HG03439 (cell line): ENCODE measurements at regions not wholly inside any gene's neighbourhood (a gene's known extent, or its start where the extent isn't known, plus 50 kb on each side); places are given as distances from the start of the nearest gene placed in this dataset.

Source experiments
- ATAC-seq: cut with Tn5 transposase; IDR thresholded peaks from one replicate; pipeline ENCODE4 v1.9.1; 2021; ENCODE audit warnings: mild to moderate bottlenecking, moderate library complexity; ENCODE audit not compliant: unreplicated experiment

DNA sequence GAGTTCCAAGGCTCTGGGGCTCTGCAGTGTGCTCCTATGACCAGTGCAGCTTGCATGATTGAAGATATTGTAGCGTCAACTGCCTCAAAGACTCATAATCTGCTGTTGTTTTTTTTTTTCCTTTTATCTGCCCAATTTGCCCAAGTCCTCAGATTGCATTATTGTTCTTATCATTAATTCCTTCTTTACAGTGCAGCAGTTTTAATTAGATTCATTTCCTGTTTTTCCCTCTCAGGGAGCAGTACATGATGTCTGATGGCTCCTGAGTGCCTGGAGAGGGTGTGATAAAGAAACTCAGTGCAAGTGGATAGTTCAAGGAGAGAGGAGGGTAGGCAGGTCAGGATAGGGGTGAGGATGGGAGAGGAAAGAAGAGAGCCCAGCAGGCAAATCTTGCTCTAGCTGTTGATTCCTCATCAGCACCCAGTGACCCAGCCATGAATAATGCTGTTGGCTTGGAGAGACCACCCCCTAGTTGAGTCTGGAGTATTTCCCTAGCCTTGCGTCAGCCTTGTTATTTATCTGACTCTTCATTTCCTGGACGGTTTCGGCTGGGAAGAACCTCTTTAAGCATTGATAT, 219.6 kb upstream of the SESN3 start:
- ATAC-seq: no peak

GRCh38 chr11:95445746-95446333, 214.8 kb upstream of the SESN3 start:
- no peak for ATAC-seq

- no peak for ATAC-seq
Observed at GRCh38 chr11:95444309-95445241, 213.6 kb upstream of the SESN3 start.

DNA sequence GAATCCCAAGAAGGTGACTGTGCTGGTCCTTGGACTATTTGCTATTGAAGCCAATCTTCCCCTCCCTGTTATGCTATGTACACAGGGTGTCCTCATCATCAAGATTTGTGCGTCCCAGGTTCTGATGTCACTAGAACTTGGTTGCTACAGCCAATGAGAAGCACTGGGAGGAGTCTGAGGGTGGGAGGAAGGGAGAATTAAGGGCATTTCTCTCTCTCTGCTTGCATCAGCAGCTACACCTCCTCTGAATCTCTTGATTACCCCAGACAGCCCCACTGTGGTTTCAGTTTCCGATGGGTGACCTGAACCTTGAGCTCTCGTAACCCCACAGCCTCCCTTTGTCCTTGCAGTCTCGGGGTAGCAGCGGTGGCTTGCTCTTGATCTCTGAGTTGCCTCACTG, 212.4 kb upstream of the SESN3 start:
- ATAC-seq: no peak

DNA sequence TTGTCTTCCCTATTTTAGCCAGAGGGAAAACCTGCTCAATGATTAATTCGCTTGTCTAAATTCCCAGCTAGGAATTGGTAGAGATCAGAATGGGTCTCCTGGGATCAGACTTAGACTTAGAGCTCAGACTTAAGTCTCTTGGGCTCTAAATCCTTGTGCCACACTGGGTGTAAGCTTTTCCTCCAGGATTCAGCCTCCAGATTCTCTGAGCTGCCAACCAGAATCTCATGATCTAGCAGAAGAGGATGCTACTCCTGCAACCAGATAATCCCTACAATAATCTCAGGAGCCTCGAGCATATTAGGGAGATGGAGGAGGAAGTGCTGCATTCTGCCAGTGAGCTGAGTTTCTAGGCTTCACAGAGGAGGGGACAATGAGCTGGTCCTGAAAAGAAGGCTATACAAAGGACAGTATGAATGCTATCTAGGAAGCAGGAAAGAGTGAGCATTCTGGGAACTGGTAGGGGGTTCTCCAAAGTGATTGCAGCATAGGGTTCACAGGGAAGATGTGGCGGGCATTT, 211.6 kb upstream of the SESN3 start:
- no peak for ATAC-seq

GRCh38 chr11:95435628-95436353, 204.8 kb upstream of the SESN3 start:
- no peak for ATAC-seq

DNA sequence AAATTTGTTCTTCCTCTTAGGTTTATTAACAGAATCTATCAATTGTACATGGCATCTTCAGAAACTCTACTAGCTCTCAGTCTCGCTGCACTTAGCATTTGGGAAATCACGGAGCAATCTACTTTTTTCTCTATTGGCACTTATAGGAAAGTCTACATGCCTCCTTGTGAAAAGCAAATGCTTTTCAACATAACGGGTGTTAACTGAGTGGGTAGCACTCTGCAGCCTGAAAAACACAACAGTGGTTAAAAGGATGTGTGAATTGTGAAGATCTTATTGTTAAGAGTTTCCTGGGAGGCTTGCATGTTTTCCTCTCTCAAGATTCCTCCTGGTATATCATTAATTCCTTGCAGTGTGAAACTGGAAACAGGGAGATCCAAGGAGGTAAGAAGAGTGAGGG, 204.2 kb upstream of the SESN3 start:
- ATAC-seq: no peak

DNA sequence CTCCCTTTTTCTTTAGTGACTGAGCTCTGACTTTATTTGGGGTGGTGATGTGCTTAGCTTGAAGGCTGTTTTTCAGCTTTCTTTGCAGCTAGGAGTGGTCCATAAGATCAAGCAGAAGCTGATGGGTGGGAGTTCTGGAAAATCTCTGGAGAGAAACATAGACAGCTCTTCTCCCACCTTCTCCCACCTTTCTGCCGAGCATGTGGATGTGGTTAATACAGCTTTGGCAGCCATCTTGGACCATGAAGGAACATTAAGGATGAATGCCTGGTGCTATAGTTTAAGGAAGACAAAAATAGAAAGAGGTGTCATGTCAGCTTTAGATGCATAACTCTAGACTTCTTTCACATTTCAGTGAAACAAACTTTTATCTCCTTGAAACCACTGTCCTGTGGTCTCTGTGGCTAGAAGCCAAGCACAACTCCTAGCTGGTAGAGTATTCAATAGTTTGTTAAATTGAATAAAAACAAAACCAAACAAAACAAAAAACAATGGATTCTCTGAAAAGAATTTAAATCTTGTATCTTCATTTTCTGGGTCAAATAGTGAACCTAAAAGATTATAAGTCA, 203.6 kb upstream of the SESN3 start:
- ATAC-seq: no peak

DNA sequence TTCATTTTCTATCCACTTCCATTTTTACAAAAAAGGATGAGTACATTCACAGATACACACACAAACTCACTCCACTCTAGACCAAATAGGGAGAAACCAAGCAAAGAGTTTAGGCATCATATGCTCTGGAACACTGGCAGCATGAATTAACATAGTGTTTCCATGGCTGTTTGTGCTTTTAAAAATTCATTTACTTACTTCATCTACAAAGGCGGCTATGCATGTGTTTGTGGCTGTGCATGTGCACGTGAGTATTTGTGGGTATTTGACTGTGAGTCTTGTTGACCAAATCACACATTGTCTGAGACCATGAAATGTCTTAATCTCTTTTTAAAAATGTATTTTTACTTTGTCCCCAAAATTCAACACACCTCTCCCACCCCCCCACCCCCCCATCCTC, 203.0 kb upstream of the SESN3 start:
- ATAC-seq: no peak

DNA sequence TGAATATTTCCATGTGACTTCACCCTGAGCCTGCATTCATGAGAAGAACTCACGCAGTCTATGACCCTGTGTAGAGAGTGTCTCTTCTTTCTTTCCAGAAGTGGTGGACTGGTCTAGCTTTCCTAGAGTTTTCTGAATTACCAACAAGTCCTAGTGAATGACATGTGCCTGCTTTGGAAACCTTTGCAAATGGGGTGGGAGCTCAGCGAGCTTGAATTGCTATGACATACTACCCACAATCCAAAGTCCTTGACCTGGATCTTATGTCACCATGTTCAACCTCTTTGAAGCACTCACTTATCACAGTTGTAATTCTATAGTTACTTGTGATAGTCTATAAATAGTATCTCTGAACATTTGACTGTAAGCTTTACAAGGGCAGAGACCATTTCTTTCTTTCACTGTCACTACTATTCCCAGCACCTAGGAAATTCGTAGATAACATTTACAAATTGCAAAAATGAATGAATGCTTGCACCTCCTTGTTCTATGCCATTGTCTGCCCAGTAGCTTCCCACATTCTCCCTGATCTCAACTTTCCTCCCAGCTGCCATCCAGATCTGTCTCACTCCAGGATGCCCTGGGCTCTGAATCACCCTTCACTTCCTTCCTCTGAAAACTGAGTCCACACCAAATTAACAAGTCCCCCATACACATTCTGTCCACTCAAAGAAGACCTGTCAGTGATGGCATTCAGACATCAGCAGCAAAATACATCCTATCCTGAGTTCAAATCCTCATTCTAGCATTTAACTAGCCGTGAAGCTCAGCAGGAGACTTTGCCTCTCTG, 201.9 kb upstream of the SESN3 start:
- no peak for ATAC-seq

DNA sequence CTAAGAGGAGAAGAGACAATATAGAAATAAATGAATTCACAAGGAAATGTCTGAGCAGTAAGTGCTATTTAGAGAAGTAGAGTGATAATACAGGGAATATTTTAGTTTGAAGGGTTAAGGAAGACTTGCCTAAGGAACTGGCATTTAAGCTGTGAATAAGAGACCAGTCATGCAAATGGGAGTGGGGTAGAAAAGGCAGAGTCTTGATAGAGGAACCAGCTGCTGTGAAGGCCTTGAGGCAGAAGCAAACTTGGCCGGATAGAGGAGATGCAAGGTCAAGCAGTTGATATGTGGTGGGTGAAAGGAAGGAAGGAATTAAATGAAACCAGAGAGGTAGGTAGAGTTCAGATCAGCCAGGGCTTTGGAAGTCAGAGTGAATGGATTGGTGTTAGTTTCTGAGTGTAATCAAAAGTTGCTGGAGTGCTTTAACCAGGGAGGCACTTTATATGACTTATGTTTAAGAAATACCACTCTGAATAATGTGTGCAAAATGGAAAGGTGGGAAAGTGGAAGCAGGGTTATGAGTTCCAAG, 198.4 kb upstream of the SESN3 start:
- ATAC-seq: no peak

DNA sequence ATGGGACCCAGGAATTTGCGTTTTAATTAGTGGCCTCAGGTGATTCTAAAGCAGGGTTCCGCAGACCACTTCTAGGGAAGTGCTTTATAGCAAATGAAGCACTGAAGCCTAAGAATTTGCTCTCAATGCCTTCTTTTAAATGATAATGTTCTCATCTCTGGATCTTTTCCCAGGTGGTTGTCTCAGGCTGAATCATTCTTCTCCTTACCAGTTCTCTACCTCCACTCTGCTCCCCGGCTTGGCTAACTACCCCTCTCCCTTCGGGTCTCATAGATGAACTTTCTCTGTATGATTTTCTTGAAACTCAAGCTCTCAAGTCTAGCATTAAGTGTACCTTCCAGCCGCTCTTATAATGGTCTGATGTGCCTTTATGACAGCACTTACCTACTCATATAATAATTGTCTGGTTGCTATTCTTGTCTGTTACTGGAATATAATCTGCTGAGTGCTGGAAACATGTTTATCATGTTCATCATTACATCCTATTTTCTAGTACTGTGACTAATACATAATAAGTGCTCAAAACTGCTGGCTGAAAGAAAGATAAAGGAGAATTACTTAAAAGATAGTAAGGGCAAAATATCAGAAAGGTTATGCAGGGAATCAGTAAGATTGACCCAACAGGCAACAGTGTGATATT, 195.9 kb upstream of the SESN3 start:
- ATAC-seq: no peak

DNA sequence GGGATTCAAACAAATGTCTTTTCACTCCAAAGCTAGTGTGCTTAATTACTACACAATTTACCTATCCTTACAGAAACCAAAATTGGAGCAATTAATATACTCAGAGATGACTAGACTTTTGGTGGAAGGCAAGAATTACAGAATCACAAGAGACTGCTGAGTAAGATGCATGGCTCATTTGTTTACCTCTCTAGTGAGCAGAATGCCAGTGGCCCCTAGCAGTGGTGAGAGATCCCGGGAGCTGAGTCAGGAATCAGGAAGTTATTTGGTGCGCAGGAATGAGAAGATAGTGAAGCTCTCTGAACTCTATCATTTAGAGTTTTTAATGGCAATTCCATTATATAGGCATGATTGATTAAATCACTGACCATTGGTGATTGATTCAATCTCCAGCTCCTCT, 188.9 kb upstream of the SESN3 start:
- no peak for ATAC-seq

- ATAC-seq: no peak
Observed at GRCh38 chr11:95418916-95419315, 187.9 kb upstream of the SESN3 start.

- no peak for ATAC-seq
Observed at GRCh38 chr11:95417832-95418231, 186.8 kb upstream of the SESN3 start.

DNA sequence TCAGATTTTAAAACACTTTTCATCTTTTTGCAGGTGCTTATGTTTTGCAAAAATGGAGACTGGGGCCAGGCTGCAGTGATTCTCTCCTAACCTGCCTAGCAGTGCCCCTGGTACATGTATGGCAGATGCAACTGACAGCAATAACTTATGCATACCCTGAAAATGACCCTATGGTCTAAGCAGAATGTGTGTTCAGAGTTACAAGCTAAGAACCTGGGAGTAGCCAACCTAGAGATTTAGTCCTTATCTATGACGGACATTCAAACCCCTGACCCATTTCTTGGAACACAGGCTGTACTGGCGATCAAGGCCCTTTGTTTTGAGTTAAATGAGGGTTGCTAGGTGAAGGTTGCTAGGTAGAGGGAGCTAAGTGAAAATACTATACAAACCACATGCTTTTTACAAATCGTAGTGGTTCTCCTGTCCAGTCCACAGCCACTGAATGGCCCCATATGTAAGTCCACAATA, 184.9 kb upstream of the SESN3 start:
- ATAC-seq: no peak

GRCh38 chr11:95414217-95414616, 183.2 kb upstream of the SESN3 start:
- no peak for ATAC-seq

DNA sequence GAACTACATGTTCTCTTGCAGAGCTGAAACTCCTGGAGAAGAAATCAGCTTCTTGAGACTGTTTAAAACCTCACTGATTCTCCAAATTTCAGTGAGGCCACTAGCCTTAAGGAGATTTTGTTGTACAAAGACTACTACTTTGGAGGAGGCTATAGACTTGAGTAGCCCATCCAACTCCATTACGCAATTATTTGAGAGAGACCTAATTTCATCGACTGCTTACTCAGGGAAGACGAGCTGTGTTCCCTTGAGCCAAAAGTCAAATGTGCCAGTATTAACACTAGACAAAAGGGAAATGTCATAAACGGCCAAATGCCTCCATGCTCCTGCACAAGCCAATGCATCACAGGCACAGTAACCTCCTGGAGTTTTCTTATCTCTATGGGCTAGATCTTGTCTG, 182.8 kb upstream of the SESN3 start:
- ATAC-seq: no peak

DNA sequence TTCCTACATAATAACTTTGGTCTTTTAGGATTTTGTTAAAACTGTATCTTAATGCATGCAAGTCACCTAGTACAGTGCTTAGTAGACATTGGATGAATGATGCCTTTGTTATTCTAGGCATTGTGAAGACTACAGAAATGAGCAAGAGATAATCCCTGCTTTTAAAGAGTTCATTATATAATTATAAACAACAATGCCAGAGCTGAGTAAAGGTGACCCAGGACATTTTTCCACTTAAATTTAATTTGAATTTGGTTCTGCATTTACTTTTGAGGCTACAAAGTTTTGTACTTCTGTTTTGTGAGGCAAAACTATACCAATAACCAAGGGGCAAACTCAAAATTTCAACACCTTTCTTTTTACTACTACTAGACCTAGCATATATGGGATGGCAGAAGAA, 182.0 kb upstream of the SESN3 start:
- no peak for ATAC-seq
